ENCODE measurements at regions not wholly inside any gene's neighbourhood (a gene's known extent, or its start where the extent isn't known, plus 50 kb on each side); places are given as distances from the start of the nearest gene placed in this dataset.

DNA sequence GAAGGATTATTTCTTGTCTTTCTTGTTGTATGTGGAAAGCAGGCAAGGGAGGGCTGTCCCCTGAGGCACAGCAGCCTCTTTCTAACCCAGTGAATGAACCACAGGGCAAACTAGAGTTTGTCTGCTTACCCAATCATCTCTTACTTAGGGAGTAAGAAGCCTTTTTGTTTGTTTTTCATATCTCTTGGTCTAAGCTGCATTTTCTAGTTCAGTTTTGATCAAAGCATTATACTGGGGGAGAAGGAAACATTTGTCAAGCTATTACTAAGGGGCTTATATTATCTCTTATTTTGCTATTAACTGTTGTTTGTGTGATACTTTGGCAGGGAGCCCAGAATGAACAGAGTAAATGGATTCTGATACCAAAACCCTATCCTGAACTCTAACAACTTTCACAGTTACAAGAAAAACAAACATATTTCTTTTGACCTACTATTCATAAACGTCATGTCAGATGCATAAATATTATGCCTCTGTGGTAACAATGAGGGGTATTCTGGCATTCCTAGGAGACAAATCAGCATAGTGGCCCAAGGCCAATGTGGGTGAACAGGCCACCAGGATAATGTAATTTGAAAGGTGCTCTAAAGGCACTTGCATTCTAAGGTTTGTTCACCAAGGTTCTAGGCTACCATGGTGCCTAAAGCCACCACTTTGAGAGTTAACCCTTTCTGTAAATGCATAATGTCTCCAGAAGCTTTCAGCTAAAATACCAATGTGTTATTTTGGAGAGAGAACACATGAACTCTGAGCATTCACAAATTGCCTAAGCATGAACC, 271.6 kb upstream of the ZPLD1 start:
- H4K20me1 ChIP-seq (ENCODE audit: insufficient read depth), result no peaks in the 10 kb centered on the region
- H3K9me3 ChIP-seq (ENCODE audit: low read length), result no peaks in the 10 kb centered on the region
- H3K27ac ChIP-seq (ENCODE audit: low read length), result no peak overlapping the region
- no peak overlapping the region for H3K9ac ChIP-seq (ENCODE audit: low read length)
- TF ChIP-seq POLR2AphosphoS5 (IDR thresholded peaks at IDR 0.05), result no peak
- no peak for TF ChIP-seq RAD21 (conservative IDR thresholded peaks at IDR 0.05)
- no peaks in the 10 kb centered on the region for H3K36me3 ChIP-seq (ENCODE audit: insufficient read depth, low read length)
- no peak overlapping the region for H3K4me3 ChIP-seq (ENCODE audit: low read length)
- H3K9me2 ChIP-seq (ENCODE audit: insufficient read depth, low read length), result no peaks in the 10 kb centered on the region
- H3K79me2 ChIP-seq (replicated peaks; ENCODE audit: insufficient read depth, low read length), result no peaks in the 10 kb centered on the region
- H3F3A ChIP-seq (ENCODE audit: insufficient read depth, low read length, poor library complexity, severe bottlenecking), result no peaks in the 10 kb centered on the region
- no peak overlapping the region for H3K4me2 ChIP-seq (ENCODE audit: low read length)
- H3K27me3 ChIP-seq (ENCODE audit: insufficient read depth, low read depth, low read length), result no peaks in the 10 kb centered on the region
- H2AFZ ChIP-seq (ENCODE audit: low read depth, low read length), result no peak overlapping the region

DNA sequence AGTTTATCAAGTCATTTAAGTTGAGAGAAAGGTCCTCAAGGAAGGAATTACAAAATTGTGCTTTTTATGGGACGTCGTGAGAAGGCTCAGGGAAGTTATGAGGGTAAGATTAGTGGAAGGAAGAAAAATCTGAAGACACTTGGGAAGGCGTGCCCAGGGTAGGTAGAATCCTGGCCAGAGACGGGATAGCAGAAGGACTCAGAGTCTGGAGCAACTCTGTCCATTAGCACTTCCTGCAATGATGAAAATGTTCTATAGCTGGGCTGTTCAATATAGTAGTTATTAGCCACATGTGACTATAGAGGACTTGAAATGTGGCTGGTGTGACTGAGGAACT, 271.0 kb upstream of the ZPLD1 start:
- Histone ChIP-seq H4K20me1 (ENCODE audit: insufficient read depth) (no peaks in the 10 kb centered on the region), H3K4me2 (ENCODE audit: low read length) (no peak overlapping the region), H3K9me3 (ENCODE audit: low read length) (no peaks in the 10 kb centered on the region), H3K4me3 (ENCODE audit: low read length) (no peak overlapping the region), H3K36me3 (ENCODE audit: insufficient read depth, low read length) (no peaks in the 10 kb centered on the region), H3K9ac (ENCODE audit: low read length) (no peak overlapping the region), H3K27me3 (ENCODE audit: insufficient read depth, low read depth, low read length) (no peaks in the 10 kb centered on the region), H3K27ac (ENCODE audit: low read length) (no peak overlapping the region), H2AFZ (ENCODE audit: low read depth, low read length) (no peak overlapping the region), H3F3A (ENCODE audit: insufficient read depth, low read length, poor library complexity, severe bottlenecking) (no peaks in the 10 kb centered on the region), H3K79me2 (replicated peaks; ENCODE audit: insufficient read depth, low read length) (no peaks in the 10 kb centered on the region), H3K9me2 (ENCODE audit: insufficient read depth, low read length) (no peaks in the 10 kb centered on the region)
- TF ChIP-seq SMC3 (conservative IDR thresholded peaks at IDR 0.05; ENCODE audit: poor library complexity) (no peak), RAD21 (conservative IDR thresholded peaks at IDR 0.05) (no peak)

DNA sequence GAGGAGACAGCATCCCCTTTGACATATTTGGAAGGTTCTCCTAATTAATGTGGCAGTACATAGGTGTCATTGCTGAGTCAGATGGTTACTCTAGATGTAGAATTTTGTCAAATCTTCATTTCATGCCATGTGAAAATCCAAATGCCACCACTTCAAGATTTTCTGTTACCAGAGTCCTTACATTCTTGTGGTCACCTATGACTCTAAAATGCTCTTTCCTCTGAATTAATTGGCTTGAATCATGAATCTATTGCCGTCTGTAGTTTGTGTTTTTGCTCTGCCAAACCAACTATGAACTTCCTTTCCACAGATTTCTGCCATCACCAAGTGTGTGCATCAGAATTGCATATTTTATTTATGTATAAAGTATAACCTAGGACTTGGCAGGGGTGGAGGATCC, 269.4 kb upstream of the ZPLD1 start:
- H4K20me1 ChIP-seq (ENCODE audit: insufficient read depth), result no peaks in the 10 kb centered on the region
- H3K27ac ChIP-seq (ENCODE audit: low read length), result no peak overlapping the region
- H2AFZ ChIP-seq (ENCODE audit: low read depth, low read length), result no peak overlapping the region
- no peaks in the 10 kb centered on the region for H3K9me2 ChIP-seq (ENCODE audit: insufficient read depth, low read length)
- H3K4me3 ChIP-seq (ENCODE audit: low read length), result no peak overlapping the region
- no peak overlapping the region for H3K4me2 ChIP-seq (ENCODE audit: low read length)
- no peaks in the 10 kb centered on the region for H3K27me3 ChIP-seq (ENCODE audit: insufficient read depth, low read depth, low read length)
- H3F3A ChIP-seq (ENCODE audit: insufficient read depth, low read length, poor library complexity, severe bottlenecking), result no peaks in the 10 kb centered on the region
- no peaks in the 10 kb centered on the region for H3K36me3 ChIP-seq (ENCODE audit: insufficient read depth, low read length)
- no peaks in the 10 kb centered on the region for H3K9me3 ChIP-seq (ENCODE audit: low read length)
- no peak overlapping the region for H3K9ac ChIP-seq (ENCODE audit: low read length)
- TF ChIP-seq MXI1 (conservative IDR thresholded peaks at IDR 0.05; ENCODE audit: poor library complexity, severe bottlenecking), result no peak
- no peak for TF ChIP-seq EP300 (conservative IDR thresholded peaks at IDR 0.05; ENCODE audit: poor library complexity, severe bottlenecking)
- no peak for TF ChIP-seq RAD21 (conservative IDR thresholded peaks at IDR 0.05)
- no peak for TF ChIP-seq SMC3 (conservative IDR thresholded peaks at IDR 0.05; ENCODE audit: poor library complexity)
- TF ChIP-seq REST (IDR thresholded peaks at IDR 0.05; ENCODE audit: borderline replicate concordance), result no peak
- TF ChIP-seq, protein P1, sequence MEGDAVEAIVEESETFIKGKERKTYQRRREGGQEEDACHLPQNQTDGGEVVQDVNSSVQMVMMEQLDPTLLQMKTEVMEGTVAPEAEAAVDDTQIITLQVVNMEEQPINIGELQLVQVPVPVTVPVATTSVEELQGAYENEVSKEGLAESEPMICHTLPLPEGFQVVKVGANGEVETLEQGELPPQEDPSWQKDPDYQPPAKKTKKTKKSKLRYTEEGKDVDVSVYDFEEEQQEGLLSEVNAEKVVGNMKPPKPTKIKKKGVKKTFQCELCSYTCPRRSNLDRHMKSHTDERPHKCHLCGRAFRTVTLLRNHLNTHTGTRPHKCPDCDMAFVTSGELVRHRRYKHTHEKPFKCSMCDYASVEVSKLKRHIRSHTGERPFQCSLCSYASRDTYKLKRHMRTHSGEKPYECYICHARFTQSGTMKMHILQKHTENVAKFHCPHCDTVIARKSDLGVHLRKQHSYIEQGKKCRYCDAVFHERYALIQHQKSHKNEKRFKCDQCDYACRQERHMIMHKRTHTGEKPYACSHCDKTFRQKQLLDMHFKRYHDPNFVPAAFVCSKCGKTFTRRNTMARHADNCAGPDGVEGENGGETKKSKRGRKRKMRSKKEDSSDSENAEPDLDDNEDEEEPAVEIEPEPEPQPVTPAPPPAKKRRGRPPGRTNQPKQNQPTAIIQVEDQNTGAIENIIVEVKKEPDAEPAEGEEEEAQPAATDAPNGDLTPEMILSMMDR (IDR thresholded peaks at IDR 0.05; ENCODE audit: poor library complexity, severe bottlenecking), result no peak
- no peak for TF ChIP-seq EZH2 (IDR thresholded peaks at IDR 0.05; ENCODE audit: borderline replicate concordance, insufficient read depth, low read length, poor library complexity, severe bottlenecking)
- TF ChIP-seq POLR2AphosphoS5 (IDR thresholded peaks at IDR 0.05), result no peak
- no peak for TF ChIP-seq TAF1 (IDR thresholded peaks at IDR 0.05; ENCODE audit: low read depth)
- H3K79me2 ChIP-seq (replicated peaks; ENCODE audit: insufficient read depth, low read length), result no peaks in the 10 kb centered on the region
